ENCODE measurements at regions not wholly inside any gene's neighbourhood (a gene's known extent, or its start where the extent isn't known, plus 50 kb on each side); places are given as distances from the start of the nearest gene placed in this dataset.
"Not testable (repeated sequence)": the region's sequence is repeated elsewhere in the genome, so short reads cannot be mapped to it uniquely, and the experiment has no call there.

DNA sequence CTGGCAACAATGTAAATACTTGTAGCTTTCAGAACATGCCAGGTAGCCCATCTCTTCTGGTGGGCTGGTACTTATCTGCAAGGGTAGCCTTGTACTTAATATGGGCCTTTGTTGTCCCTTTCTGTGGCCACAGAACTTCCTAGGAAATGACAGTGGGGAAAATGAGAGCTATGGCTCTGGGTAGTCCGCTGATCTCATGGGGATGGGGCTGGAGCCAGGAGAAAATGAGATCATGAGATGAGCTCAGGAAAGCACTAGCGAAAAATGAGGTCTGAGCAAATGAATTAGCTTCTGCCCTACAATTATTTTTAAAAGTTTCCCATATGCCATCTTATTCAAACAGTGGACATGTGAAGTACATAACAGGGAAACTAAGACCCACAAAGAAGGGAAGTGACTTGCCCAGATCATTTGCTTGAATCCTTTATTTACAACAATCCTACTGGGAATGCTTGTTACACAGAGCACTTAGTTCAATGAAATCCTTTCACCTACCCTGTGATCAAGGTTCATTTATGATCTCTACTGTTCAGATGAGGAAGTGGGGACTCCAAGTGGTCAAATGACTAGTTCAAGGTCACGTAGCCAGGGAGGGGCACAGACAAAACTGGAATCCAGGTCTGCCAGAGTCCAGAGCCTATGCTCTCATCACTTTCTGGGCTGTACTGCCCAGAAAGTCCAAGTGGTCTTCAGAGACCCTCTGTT is 87.1 kb downstream of the PTPRS start:
- Histone ChIP-seq H3K4me1 (ENCODE audit: insufficient read depth, low read length) (peaks cover 2% of the 10 kb centered on the region), H3K36me3 (ENCODE audit: insufficient read depth, low read length) (peaks cover 83% of the 10 kb centered on the region), H2AFZ (ENCODE audit: low read depth, low read length) (no peak overlapping the region), H3K4me3 (ENCODE audit: low read length) (no peak overlapping the region), H3K27me3 (ENCODE audit: insufficient read depth, low read length) (no peaks in the 10 kb centered on the region), H3K9me3 (ENCODE audit: low read length) (peaks cover 33% of the 10 kb centered on the region)

DNA sequence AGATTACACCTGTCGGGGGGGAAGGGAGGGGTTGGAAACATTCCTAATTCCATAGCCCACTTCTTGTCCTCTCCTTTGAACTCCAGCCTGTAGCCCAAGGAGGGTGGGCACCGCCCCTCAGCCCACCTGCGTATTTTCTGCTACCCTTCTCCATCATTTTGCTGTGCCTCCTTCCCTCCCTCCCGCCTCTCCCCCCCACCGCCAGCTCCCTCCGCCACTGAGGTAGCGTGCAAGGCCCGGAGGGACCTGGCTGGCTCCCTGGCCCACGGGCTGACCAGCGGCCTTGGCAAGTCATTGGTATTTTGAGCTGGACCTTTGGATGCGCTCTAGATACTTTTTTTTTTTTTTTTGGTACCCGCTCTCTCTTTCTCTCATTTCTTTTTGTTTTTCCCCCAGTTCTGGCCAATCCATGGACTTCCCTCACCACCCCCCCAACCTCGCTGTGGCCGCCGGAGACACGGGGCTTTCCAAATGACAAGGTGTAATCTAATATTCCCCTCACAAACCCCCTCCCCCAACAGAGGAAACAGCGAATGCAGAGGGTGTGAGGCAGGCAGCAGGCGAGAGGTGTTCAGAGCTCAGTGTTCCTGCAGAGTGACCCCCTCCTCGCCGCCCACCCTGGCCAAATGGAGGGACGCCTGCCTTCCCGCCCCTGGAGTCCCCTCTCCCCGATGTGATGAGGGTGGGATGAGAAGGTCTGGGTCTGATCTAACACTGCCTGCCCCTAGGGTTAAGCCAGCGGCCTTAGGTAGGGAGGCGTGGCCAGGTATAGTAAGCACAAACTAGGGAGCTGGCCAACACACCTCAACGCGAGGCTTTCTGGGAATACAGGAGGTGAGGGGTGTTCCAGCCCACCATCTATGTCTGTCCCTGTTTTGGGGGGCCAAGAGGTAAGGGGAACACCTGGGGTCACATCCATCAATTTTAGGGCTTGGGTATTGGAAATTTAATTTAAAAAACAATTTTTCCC is 89.2 kb downstream of the PTPRS start:
- Histone ChIP-seq H3K4me3 (ENCODE audit: low read length) (no peak overlapping the region), H2AFZ (ENCODE audit: low read depth, low read length) (no peak overlapping the region), H3K27me3 (ENCODE audit: insufficient read depth, low read length) (no peaks in the 10 kb centered on the region), H3K9me3 (ENCODE audit: low read length) (peaks cover 24% of the 10 kb centered on the region), H3K36me3 (ENCODE audit: insufficient read depth, low read length) (peaks cover 75% of the 10 kb centered on the region), H3K4me1 (ENCODE audit: insufficient read depth, low read length) (peaks cover 16% of the 10 kb centered on the region)

DNA sequence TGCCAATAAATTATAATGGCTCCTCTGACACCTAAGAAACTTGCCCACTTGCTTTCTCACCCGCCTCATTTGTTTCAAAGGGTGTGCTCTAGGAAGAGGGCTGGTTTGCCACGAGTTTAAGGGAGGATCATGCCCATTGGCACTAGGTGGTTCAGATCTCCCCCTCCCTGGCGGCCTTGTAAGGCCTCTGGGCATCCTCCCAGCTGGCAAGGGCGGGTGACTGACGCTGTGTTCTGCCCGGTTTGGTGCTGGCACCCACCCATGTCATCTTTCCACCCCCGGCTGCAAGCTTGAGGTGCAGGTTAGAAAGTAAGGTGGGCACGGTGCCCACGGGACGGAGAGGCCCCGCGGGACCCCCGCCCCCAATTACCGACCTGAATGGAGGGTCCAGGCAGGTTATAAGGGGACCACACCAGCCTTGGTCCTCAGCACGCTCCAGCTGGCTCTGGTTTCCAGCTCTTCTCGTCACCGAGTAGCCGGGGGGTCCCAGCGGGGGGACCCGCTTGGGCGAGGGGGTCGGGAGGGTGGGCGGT is 90.4 kb downstream of the PTPRS start:
- Histone ChIP-seq H3K36me3 (ENCODE audit: insufficient read depth, low read length) (peaks cover 73% of the 10 kb centered on the region), H3K4me3 (ENCODE audit: low read length) (no peak overlapping the region), H3K4me1 (ENCODE audit: insufficient read depth, low read length) (peaks cover 16% of the 10 kb centered on the region), H2AFZ (ENCODE audit: low read depth, low read length) (no peak overlapping the region), H3K27me3 (ENCODE audit: insufficient read depth, low read length) (no peaks in the 10 kb centered on the region), H3K9me3 (ENCODE audit: low read length) (peaks cover 15% of the 10 kb centered on the region)

DNA sequence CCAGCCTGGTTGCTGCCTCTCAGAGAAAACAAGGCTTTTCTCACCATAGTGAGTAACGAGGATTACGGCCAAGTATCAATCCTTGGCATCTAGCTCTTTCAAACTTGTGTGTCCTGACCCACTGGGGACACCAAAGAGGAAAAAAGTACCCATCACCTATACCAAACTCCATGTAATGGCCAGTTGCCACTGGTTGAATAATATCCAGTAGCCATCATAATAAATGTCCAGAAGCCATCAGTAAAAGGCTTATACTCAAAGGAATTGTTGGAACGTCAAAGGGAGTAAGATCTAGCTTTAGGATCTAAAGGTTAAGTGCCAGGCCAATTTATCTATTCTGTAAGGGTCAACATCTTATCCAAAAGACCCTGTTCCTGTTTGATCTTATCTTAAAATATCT is 91.1 kb downstream of the PTPRS start:
- Histone ChIP-seq H3K9me3 (ENCODE audit: low read length) (peaks cover 8% of the 10 kb centered on the region), H3K27me3 (ENCODE audit: insufficient read depth, low read length) (no peaks in the 10 kb centered on the region), H2AFZ (ENCODE audit: low read depth, low read length) (no peak overlapping the region), H3K4me3 (ENCODE audit: low read length) (no peak overlapping the region), H3K36me3 (ENCODE audit: insufficient read depth, low read length) (peaks cover 68% of the 10 kb centered on the region), H3K4me1 (ENCODE audit: insufficient read depth, low read length) (peaks cover 16% of the 10 kb centered on the region)

DNA sequence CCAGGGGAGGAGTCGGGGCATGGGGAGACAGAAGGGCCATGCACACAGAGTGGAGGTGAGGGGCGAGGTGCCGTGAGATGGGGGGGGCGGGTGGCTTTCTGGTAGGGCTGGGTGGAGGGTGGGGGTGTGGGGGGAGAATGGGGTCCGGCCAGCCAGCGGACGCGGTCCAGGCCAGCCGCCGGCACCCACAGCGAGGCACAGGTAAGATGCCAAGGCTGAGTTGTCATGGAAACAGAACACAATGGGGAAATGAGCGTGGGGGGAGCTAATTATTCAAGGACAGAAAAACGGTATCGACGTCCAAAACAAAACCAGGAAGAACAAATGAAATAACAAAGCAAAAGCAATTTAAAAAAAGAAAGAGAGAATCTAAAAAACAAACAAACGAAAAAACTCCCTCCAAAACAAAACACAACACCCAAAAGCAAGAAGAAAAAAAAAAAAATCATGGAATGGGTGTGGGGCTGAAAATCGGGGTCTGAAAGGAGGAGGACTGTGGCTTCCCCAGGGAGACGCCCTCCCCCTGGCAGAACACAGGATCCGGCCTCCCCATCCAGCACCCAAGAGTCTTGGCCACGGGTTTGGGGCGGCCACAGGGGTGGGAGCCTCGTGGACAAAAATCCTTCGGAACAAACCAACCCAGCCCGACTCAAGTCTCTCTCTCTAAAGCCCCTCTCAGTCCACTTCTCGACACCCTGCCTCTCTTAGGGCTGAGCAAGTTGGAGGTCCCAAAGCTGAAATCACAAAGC is 92.5 kb downstream of the PTPRS start:
- H3K36me3 ChIP-seq (ENCODE audit: insufficient read depth, low read length), result peaks cover 66% of the 10 kb centered on the region
- H3K4me3 ChIP-seq (ENCODE audit: low read length), result no peak overlapping the region
- peaks cover 6% of the 10 kb centered on the region for H3K9me3 ChIP-seq (ENCODE audit: low read length)
- no peak overlapping the region for H2AFZ ChIP-seq (ENCODE audit: low read depth, low read length)
- H3K4me1 ChIP-seq (ENCODE audit: insufficient read depth, low read length), result peaks cover 16% of the 10 kb centered on the region
- no peaks in the 10 kb centered on the region for H3K27me3 ChIP-seq (ENCODE audit: insufficient read depth, low read length)

DNA sequence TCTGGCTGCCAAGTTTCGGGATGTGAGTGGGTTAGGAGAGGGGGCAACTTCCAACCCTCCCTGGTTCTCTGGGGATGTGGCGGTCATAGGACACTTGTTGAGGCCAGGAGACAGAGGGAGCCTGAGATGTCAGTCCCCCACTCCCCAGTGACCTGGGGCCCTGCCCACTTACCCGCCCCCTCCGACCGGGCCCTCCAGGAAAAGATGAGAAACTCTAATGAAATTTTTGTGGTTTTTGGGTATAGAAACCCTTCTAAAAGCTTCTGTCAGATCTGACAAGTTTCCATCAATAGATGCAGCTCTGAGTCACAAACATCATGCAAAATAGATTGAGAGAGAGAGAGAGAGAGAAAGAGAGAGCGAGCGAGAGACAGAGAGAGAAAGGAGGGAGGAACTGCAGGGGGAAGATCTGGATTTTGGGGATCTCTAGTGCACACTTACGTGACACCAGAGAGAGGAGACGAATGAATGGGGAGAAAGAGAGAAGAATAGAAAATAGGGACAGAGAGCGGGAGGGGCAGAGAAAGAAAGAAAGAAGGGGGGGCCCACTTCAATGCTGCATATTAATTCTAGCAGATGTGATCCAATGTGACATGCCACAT is 94.0 kb downstream of the PTPRS start:
- no peak overlapping the region for H2AFZ ChIP-seq (ENCODE audit: low read depth, low read length)
- H3K9me3 ChIP-seq (ENCODE audit: low read length), result peaks cover 6% of the 10 kb centered on the region
- H3K27me3 ChIP-seq (ENCODE audit: insufficient read depth, low read length), result no peaks in the 10 kb centered on the region
- peaks cover 73% of the 10 kb centered on the region for H3K36me3 ChIP-seq (ENCODE audit: insufficient read depth, low read length)
- no peak overlapping the region for H3K4me3 ChIP-seq (ENCODE audit: low read length)
- peaks cover 16% of the 10 kb centered on the region for H3K4me1 ChIP-seq (ENCODE audit: insufficient read depth, low read length)

DNA sequence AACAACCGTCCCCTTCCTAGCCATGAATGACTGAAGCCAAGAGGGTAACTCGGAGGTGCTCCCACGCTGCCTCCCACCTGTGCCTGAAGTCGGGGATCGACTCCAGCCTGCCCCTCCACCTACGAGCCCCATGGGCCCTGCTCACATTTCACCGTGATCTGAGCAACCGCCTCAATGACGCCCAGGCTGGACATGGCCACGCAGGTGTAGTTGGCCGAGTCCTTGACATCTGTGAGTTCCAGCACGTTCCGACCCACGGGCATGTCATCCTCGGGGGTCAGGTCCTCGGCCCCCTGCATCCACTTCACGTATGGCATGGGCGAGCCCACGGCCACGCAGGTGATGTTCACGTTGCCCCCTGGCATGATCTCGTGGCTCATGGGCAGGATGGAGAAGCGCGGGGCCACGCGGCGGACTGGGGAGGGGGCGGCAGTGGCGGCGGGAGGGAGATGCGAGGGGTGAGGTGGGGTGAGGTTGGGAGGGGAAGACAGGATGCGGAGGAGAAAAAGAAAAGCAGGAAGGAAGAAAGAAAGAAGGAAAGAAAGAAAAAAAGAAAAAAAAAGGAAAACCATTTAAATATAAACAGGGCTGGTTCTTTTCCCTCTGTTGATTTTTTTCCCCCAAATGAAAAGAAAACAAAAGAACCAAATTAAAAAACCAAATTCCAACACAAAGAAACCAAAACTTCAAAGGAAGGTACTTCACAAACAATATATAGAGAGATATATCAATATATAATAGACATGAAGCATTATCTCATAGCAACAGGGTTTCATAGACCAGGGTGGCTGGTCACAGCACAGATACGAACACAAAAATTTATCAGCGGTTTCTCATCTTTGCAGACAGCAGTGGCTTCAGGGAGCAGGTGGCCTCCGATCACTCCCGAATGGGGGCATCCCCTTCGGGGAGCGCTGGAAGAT is 94.7 kb downstream of the PTPRS start:
- Histone ChIP-seq H3K27me3 (ENCODE audit: insufficient read depth, low read length) (no peaks in the 10 kb centered on the region), H3K36me3 (ENCODE audit: insufficient read depth, low read length) (peaks cover 74% of the 10 kb centered on the region), H3K9me3 (ENCODE audit: low read length) (peaks cover 5% of the 10 kb centered on the region), H3K4me1 (ENCODE audit: insufficient read depth, low read length) (peaks cover 16% of the 10 kb centered on the region), H2AFZ (ENCODE audit: low read depth, low read length) (no peak overlapping the region), H3K4me3 (ENCODE audit: low read length) (no peak overlapping the region)

DNA sequence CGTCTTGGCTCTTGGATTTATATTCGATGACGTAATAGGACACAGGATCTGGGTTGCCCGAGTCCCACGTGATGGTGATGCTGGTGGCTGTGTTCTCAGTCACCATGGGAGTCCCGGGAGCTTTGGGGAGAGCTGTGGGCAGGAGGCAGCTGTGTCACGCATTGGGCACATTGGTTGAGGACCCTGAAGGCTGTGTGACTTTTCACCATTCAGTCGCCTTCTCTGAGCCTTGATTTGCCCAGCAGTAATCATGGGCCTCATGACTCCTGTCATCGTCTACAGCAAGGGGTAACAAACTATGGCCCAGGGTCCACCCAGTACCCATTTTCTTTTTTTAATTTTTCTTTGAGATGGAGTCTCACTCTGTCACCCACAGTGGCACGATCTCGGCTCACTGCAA is 96.3 kb downstream of the PTPRS start:
- H3K4me1 ChIP-seq (ENCODE audit: insufficient read depth, low read length), result peaks cover 16% of the 10 kb centered on the region

DNA sequence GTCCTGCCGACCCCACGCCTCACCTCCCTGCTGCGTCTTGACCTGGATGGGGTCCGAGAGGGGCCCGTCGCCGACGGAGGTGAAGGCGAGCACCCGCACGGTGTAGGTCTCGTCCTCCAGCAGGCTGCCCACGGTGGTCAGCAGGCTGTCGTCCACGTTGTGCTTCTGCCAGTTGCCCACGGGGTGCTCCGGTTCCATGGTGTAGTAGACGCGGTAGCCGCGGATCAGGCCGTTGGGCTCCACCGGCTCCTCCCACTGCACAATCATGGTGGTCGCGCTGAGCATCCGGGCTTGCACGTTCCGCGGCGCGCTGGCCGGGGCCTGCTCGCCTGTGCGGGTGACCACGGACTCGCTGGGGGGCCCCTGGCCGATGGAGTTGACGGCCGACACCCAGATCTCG is 96.7 kb downstream of the PTPRS start:
- Histone ChIP-seq H2AFZ (ENCODE audit: low read depth, low read length) (no peak overlapping the region), H3K36me3 (ENCODE audit: insufficient read depth, low read length) (peaks cover 73% of the 10 kb centered on the region), H3K27me3 (ENCODE audit: insufficient read depth, low read length) (no peaks in the 10 kb centered on the region), H3K9me3 (ENCODE audit: low read length) (no peaks in the 10 kb centered on the region), H3K4me1 (ENCODE audit: insufficient read depth, low read length) (peaks cover 16% of the 10 kb centered on the region), H3K4me3 (ENCODE audit: low read length) (no peak overlapping the region)

More for the DNA sequence above, 96.3 kb downstream of the PTPRS start:
- Histone ChIP-seq H3K36me3 (ENCODE audit: insufficient read depth, low read length) (peaks cover 71% of the 10 kb centered on the region), H3K4me3 (ENCODE audit: low read length) (no peak overlapping the region), H2AFZ (ENCODE audit: low read depth, low read length) (no peak overlapping the region), H3K27me3 (ENCODE audit: insufficient read depth, low read length) (no peaks in the 10 kb centered on the region), H3K9me3 (ENCODE audit: low read length) (no peaks in the 10 kb centered on the region)

DNA sequence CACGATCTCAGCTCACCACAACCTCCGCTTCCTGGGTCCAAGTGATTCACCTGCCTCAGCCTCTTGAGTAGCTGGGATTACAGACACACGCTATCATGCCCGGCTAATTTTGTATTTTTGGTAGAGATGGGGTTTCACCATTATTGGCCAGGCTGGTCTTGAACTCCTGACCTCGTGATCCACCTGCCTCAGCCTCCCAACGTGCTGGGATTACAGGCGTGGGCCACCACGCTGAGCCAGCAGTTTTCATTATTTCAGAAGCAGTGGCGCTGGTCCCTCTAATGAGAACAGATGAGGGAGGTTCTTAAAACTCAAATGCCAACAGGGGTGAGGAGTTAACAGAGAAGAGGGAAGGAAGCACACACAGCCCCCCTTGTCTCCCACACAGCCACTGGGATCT is 98.7 kb downstream of the PTPRS start:
- H3K36me3 ChIP-seq (ENCODE audit: insufficient read depth, low read length), result peaks cover 76% of the 10 kb centered on the region
- H2AFZ ChIP-seq (ENCODE audit: low read depth, low read length); H3K27me3 ChIP-seq (ENCODE audit: insufficient read depth, low read length); H3K4me3 ChIP-seq (ENCODE audit: low read length); H3K9me3 ChIP-seq (ENCODE audit: low read length); H3K4me1 ChIP-seq (ENCODE audit: insufficient read depth, low read length): not testable (repeated sequence)

DNA sequence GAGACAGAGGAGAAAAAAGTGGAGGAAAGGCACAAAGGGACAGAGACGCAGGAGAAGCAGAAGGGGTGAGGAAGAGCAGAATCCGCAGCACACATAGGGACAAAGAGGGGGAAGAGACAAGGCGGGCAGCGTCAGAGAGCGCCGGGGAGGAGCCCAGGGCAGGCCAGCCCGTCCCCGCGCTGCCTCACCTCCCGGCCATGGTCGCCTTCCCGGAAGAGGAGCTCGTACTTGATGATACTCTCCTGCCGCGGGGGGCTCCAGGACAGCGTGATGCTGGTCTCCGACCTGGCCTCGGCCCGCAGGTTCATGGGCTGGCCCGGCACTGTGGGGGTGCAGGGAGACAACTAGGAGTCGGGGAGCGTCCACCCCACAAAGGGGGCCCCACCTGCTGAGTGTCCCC is 100.6 kb downstream of the PTPRS start:
- peaks cover 79% of the 10 kb centered on the region for H3K36me3 ChIP-seq (ENCODE audit: insufficient read depth, low read length)
- no peaks in the 10 kb centered on the region for H3K4me1 ChIP-seq (ENCODE audit: insufficient read depth, low read length)
- H3K4me3 ChIP-seq (ENCODE audit: low read length), result no peak overlapping the region
- no peak overlapping the region for H2AFZ ChIP-seq (ENCODE audit: low read depth, low read length)
- H3K27me3 ChIP-seq (ENCODE audit: insufficient read depth, low read length), result no peaks in the 10 kb centered on the region
- peaks cover 10% of the 10 kb centered on the region for H3K9me3 ChIP-seq (ENCODE audit: low read length)

DNA sequence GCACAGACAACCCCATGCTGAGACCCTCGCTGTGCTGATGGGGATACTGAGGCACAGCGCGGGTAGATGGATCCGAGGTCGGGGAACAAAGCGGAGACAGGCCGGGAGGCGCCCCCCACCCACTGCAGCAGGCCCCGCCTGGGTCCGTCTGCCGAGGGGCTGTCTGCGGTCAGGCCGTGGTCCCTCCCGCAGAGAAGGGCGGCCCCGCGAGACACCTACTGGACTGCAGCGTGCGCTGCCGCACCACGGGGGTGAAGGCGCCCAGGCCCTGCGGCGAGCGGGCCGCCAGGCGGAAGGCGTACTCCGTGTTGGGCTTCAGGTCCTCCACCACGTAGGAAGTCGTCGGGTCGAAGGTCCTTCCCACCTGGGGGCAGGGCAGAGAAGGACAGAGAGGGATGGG is 101.9 kb downstream of the PTPRS start:
- Histone ChIP-seq H3K27me3 (ENCODE audit: insufficient read depth, low read length) (no peaks in the 10 kb centered on the region), H3K4me3 (ENCODE audit: low read length) (no peak overlapping the region), H3K4me1 (ENCODE audit: insufficient read depth, low read length) (no peaks in the 10 kb centered on the region), H3K36me3 (ENCODE audit: insufficient read depth, low read length) (peaks cover 75% of the 10 kb centered on the region), H3K9me3 (ENCODE audit: low read length) (peaks cover 10% of the 10 kb centered on the region), H2AFZ (ENCODE audit: low read depth, low read length) (no peak overlapping the region)

Measured in neuron (in vitro differentiated cells).